AG09309 (cell line): ENCODE measurements at regions not wholly inside any gene's neighbourhood (a gene's known extent, or its start where the extent isn't known, plus 50 kb on each side); places are given as distances from the start of the nearest gene placed in this dataset.

Experiments
- DNase-seq: peaks from one replicate; pipeline ENCODE4 v3.0.0-alpha.2; 2010; ENCODE audit warnings: low read depth
- H3K4me3 ChIP-seq: 2 replicates; pipeline ENCODE4 v1.5.1; 2011; ENCODE audit warnings: mild to moderate bottlenecking, low read depth, low read length, moderate library complexity; ENCODE audit not compliant: control insufficient read depth
- CTCF ChIP-seq: IDR thresholded peaks from 2 replicates; pipeline ENCODE4 v1.5.1; 2011; ENCODE audit warnings: mild to moderate bottlenecking, low read depth, low read length, inconsistent platforms; ENCODE audit not compliant: insufficient read depth, control insufficient read depth; ENCODE audit errors: missing control alignments

- peak; percentile 17 for DNase-seq
- no peak overlapping the region for H3K4me3 ChIP-seq
- no peak for TF ChIP-seq CTCF
These were observed 274.7 kb downstream of the RNF144A start for GRCh38 chr2:7191932-7192331.

- DNase-seq = no peak
- no peak overlapping the region for H3K4me3 ChIP-seq
- no peak for TF ChIP-seq CTCF
These were observed 276.2 kb downstream of the RNF144A start for GRCh38 chr2:7193457-7193856.

GRCh38 chr2:7194950-7195349 is 277.7 kb downstream of the RNF144A start:
- no peak for TF ChIP-seq CTCF
- no peak overlapping the region for H3K4me3 ChIP-seq
- no peak for DNase-seq

GRCh38 chr2:7196883-7197282 is 279.7 kb downstream of the RNF144A start:
- no peak for TF ChIP-seq CTCF
- no peak overlapping the region for H3K4me3 ChIP-seq
- DNase-seq = no peak

DNA sequence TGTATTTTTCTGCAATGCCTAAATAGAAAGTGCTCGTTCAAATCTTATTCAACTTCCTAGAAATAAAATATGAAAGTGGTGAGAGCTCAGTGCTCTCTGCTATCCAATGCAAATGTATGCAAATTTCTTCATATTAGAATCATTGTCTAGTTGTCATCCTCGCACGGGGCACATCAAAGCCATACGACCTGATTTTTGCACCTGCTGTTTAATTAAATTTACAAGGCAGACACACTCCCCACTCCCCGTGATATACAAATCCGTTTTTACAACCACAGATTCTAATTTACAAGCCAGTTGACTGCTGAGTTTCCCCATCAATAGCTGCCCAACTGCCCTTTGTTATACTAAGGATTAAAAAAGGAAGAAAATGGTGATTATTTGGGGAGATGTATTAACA is 284.6 kb downstream of the RNF144A start:
- no peak for TF ChIP-seq CTCF
- no peak overlapping the region for H3K4me3 ChIP-seq

GRCh38 chr2:7203056-7203467 is 285.9 kb downstream of the RNF144A start:
- peak; percentile 61 for DNase-seq
- peak; percentile 87 for TF ChIP-seq CTCF

More for the DNA sequence above, 284.6 kb downstream of the RNF144A start:
- DNase-seq = no peak

More at GRCh38 chr2:7203056-7203467, 285.9 kb downstream of the RNF144A start:
- H3K4me3 ChIP-seq = no peak overlapping the region
